Loucy (cell line): ENCODE measurements at regions not wholly inside any gene's neighbourhood (a gene's known extent, or its start where the extent isn't known, plus 50 kb on each side); places are given as distances from the start of the nearest gene placed in this dataset.

Source experiments
- CTCF ChIP-seq: fragments of 200-600 bp; sonication (generic); conservative IDR thresholded peaks from 2 replicates; pipeline ENCODE4 v1.5.1; 2014; ENCODE audit warnings: mild to moderate bottlenecking, antibody characterized with exemption, low read length
- EZH2phosphoT487 ChIP-seq: fragments of 200-600 bp; IDR thresholded peaks from 2 replicates; pipeline ENCODE4 v1.6.1; 2018; ENCODE audit warnings: antibody characterized with exemption, mild to moderate bottlenecking, moderate library complexity, borderline replicate concordance

DNA sequence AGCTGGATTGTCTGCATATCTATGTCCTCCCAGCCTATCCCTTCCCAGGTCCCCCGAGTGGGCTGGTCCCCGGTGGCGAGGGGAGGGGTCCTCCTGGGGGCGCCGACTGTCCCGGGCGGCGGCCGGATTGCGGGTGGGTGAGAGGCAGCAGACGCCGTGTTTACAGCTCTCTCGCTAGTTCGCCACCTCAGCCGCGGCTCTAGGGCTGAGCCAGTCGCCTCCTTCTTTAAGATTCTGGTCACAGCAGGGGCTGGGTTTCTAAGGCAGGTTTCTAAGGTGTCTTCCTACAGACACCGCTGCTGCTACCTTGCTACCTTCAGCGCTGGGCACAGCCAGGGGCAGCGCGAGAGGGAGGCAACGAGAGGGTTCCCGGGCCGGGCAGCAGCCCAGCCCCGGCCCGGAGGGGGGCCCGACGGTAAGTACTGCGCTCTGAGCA is 57.2 kb downstream of the FRMPD3 start:
- TF ChIP-seq CTCF (no peak), EZH2phosphoT487 (no peak)
